Caco-2 (cell line): ENCODE measurements at regions not wholly inside any gene's neighbourhood (a gene's known extent, or its start where the extent isn't known, plus 50 kb on each side); places are given as distances from the start of the nearest gene placed in this dataset.

Experiments
- BruUV-seq: library from RNA; stranded (reverse); fragments of 400-500 nt; replicated peaks from 2 replicates; lab custom pipeline; 2021; lab: Mats Ljungman, UMichigan
- CTCF ChIA-PET: fragments of 300-600 bp; sonication (Branson Sonifier 250); formaldehyde crosslinking; loops from one replicate; lab custom pipeline; 2022; ENCODE audit warnings: antibody characterized with exemption; lab: Charles Lee
- POLR2A ChIA-PET: fragments of 300-600 bp; sonication (Branson Sonifier 250); formaldehyde crosslinking; loops from one replicate; lab custom pipeline; 2022; ENCODE audit warnings: antibody characterized with exemption; lab: Charles Lee
- DNase-seq, 2 experiments: peaks; one replicate each; pipeline versions ENCODE4 v3.0.0 to v3.0.0-alpha.2; 2020 to 2022
- H3K27me3 ChIP-seq: replicated peaks from 2 replicates; pipeline ENCODE4 v1.6.0; 2011; ENCODE audit warnings: low read length; ENCODE audit not compliant: control insufficient read depth, insufficient read depth
- H3K36me3 ChIP-seq: 2 replicates; pipeline ENCODE4 v1.5.1; 2011; ENCODE audit warnings: low read length; ENCODE audit not compliant: control insufficient read depth, insufficient read depth
- H3K4me1 ChIP-seq: fragments of 250-450 bp; sonication (Bioruptor Pico); 2 replicates; pipeline ENCODE4 v1.5.1; 2020; ENCODE audit warnings: mild to moderate bottlenecking
- H3K4me3 ChIP-seq: 2 replicates; pipeline ENCODE4 v1.5.1; 2011; ENCODE audit warnings: low read depth, mild to moderate bottlenecking, control low read depth, low read length
- H3K9me3 ChIP-seq: fragments of 250-450 bp; sonication (Bioruptor Pico); 2 replicates; pipeline ENCODE4 v1.5.1; 2020; ENCODE audit warnings: mild to moderate bottlenecking, moderate library complexity
- H3K27ac Mint-ChIP-seq: one replicate; pipeline ENCODE4 v1.8.0; 2022; ENCODE audit warnings: mixed read lengths; ENCODE audit not compliant: unreplicated experiment
- H3K27me3 Mint-ChIP-seq: one replicate; pipeline ENCODE4 v1.8.0; 2022; ENCODE audit warnings: mixed read lengths; ENCODE audit not compliant: insufficient read depth, unreplicated experiment
- H3K36me3 Mint-ChIP-seq: one replicate; pipeline ENCODE4 v1.8.0; 2022; ENCODE audit warnings: mild to moderate bottlenecking, mixed read lengths; ENCODE audit not compliant: insufficient read depth, unreplicated experiment
- H3K4me1 Mint-ChIP-seq: one replicate; pipeline ENCODE4 v1.8.0; 2022; ENCODE audit warnings: low read depth, mixed read lengths; ENCODE audit not compliant: unreplicated experiment
- H3K4me3 Mint-ChIP-seq: one replicate; pipeline ENCODE4 v1.8.0; 2022; ENCODE audit warnings: mild to moderate bottlenecking, moderate library complexity, mixed read lengths; ENCODE audit not compliant: unreplicated experiment
- H3K9me3 Mint-ChIP-seq: one replicate; pipeline ENCODE4 v1.8.0; 2022; ENCODE audit warnings: mixed read lengths; ENCODE audit not compliant: unreplicated experiment
- intact Hi-C: fragments of 100-400 bp; cut with micrococcal nuclease; formaldehyde crosslinking; loops from one replicate; pipeline ENCODE4 v1.10.0; 2022; ENCODE audit not compliant: unreplicated experiment
- TF ChIP-seq, protein P1 (sequence below), 2 experiments: fragments of 200-600 bp in 1 of 2; IDR thresholded peaks; 1 replicate in 1 of 2; 2 replicates in 1 of 2; pipeline versions ENCODE4 v1.5.1 to v1.8.0; 2011 to 2022; ENCODE audit warnings: antibody characterized with exemption in 1 of 2, control low read depth in 1 of 2, inconsistent platforms in 1 of 2, low read depth in 1 of 2, low read length in 1 of 2, mild to moderate bottlenecking in 1 of 2, moderate library complexity in 1 of 2; ENCODE audit not compliant: insufficient read depth in 1 of 2, severe bottlenecking in 1 of 2, unreplicated experiment in 1 of 2

- DNase-seq: no peak
- CTCF ChIA-PET: no interaction called here
- Histone ChIP-seq H3K4me1 (no peaks in the 10 kb centered on the region), H3K9me3 (no peaks in the 10 kb centered on the region), H3K27me3 (no peaks in the 10 kb centered on the region), H3K4me3 (no peak overlapping the region), H3K36me3 (no peaks in the 10 kb centered on the region)
- H3K9me3 Mint-ChIP-seq: no peaks in the 10 kb centered on the region
- H3K27me3 Mint-ChIP-seq: no peaks in the 10 kb centered on the region
- no peak overlapping the region for H3K27ac Mint-ChIP-seq
- BruUV-seq: no TSS peak
- POLR2A ChIA-PET: no interaction called here
- TF ChIP-seq, protein P1, sequence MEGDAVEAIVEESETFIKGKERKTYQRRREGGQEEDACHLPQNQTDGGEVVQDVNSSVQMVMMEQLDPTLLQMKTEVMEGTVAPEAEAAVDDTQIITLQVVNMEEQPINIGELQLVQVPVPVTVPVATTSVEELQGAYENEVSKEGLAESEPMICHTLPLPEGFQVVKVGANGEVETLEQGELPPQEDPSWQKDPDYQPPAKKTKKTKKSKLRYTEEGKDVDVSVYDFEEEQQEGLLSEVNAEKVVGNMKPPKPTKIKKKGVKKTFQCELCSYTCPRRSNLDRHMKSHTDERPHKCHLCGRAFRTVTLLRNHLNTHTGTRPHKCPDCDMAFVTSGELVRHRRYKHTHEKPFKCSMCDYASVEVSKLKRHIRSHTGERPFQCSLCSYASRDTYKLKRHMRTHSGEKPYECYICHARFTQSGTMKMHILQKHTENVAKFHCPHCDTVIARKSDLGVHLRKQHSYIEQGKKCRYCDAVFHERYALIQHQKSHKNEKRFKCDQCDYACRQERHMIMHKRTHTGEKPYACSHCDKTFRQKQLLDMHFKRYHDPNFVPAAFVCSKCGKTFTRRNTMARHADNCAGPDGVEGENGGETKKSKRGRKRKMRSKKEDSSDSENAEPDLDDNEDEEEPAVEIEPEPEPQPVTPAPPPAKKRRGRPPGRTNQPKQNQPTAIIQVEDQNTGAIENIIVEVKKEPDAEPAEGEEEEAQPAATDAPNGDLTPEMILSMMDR (IDR thresholded peaks at IDR 0.05; ENCODE audit: insufficient read depth in 1 of 2, low read depth in 1 of 2, low read length in 1 of 2, severe bottlenecking in 1 of 2, unreplicated experiment in 1 of 2): no peak
- no peak overlapping the region for H3K4me3 Mint-ChIP-seq
- intact Hi-C loops: no loop called here
- H3K4me1 Mint-ChIP-seq: no peaks in the 10 kb centered on the region
- H3K36me3 Mint-ChIP-seq: peaks cover 58% of the 10 kb centered on the region
Measured at GRCh38 chr5:146284016-146284415, 54.6 kb upstream of the POU4F3 start.
